ENCODE measurements at regions not wholly inside any gene's neighbourhood (a gene's known extent, or its start where the extent isn't known, plus 50 kb on each side); places are given as distances from the start of the nearest gene placed in this dataset.
"Not testable (repeated sequence)": the region's sequence is repeated elsewhere in the genome, so short reads cannot be mapped to it uniquely, and the experiment has no call there.

- no peaks in the 10 kb centered on the region for H3K9me3 ChIP-seq
- no peak for TF ChIP-seq CTCF (IDR thresholded peaks at IDR 0.05; ENCODE audit: low read depth, low read length)
- peaks cover 8% of the 10 kb centered on the region; the same call in 1 of the 2 replicates for H3K4me1 ChIP-seq
- H3K27me3 ChIP-seq, result no peaks in the 10 kb centered on the region
- no peaks in the 10 kb centered on the region for H3K36me3 ChIP-seq
- no peak overlapping the region for H3K4me3 ChIP-seq (ENCODE audit: low read depth, low read length)
- no peak for DNase-seq
Observed at GRCh38 chr12:131364903-131365820, 345.7 kb upstream of the SFSWAP start.

GRCh38 chr12:131365821-131366260 lies 345.0 kb upstream of the SFSWAP start:
- Histone ChIP-seq H3K27me3 (no peaks in the 10 kb centered on the region), H3K4me3 (ENCODE audit: low read depth, low read length) (no peak overlapping the region), H3K4me1 (peaks cover 8% of the 10 kb centered on the region; the same call in 1 of the 2 replicates), H3K36me3 (no peaks in the 10 kb centered on the region), H3K9me3 (no peaks in the 10 kb centered on the region)
- no peak for DNase-seq
- TF ChIP-seq CTCF (IDR thresholded peaks at IDR 0.05; ENCODE audit: low read depth, low read length), result no peak

GRCh38 chr12:131366261-131366871 lies 344.5 kb upstream of the SFSWAP start:
- TF ChIP-seq CTCF (IDR thresholded peaks at IDR 0.05; ENCODE audit: low read depth, low read length), result no peak
- Histone ChIP-seq H3K9me3 (no peaks in the 10 kb centered on the region), H3K4me3 (ENCODE audit: low read depth, low read length) (no peak overlapping the region), H3K36me3 (no peaks in the 10 kb centered on the region), H3K4me1 (peaks cover 8% of the 10 kb centered on the region; the same call in 1 of the 2 replicates), H3K27me3 (no peaks in the 10 kb centered on the region)
- no peak for DNase-seq

GRCh38 chr12:131367067-131367982 lies 343.6 kb upstream of the SFSWAP start:
- H3K4me1 ChIP-seq; H3K27me3 ChIP-seq; H3K4me3 ChIP-seq (ENCODE audit: low read depth, low read length); DNase-seq; H3K36me3 ChIP-seq; H3K9me3 ChIP-seq: not testable (repeated sequence)

- TF ChIP-seq CTCF (IDR thresholded peaks at IDR 0.05; ENCODE audit: low read depth, low read length), result no peak
- Histone ChIP-seq H3K36me3 (no peaks in the 10 kb centered on the region), H3K27me3 (no peaks in the 10 kb centered on the region), H3K9me3 (no peaks in the 10 kb centered on the region), H3K4me1 (peaks cover 8% of the 10 kb centered on the region; the same call in 1 of the 2 replicates), H3K4me3 (ENCODE audit: low read depth, low read length) (no peak overlapping the region; the same call in 1 of the 2 replicates)
- DNase-seq, result no peak
Observed at GRCh38 chr12:131367983-131368667, 342.8 kb upstream of the SFSWAP start.

All from BE2C (cell line).